Mesendoderm (in vitro differentiated cells): ENCODE measurements at regions not wholly inside any gene's neighbourhood (a gene's known extent, or its start where the extent isn't known, plus 50 kb on each side); places are given as distances from the start of the nearest gene placed in this dataset.

ENCODE experiments used
- DNase-seq: peaks from one replicate; pipeline ENCODE4 v3.0.0; 2013
- H2AK5ac ChIP-seq: 2 replicates; pipeline ENCODE4 v1.6.1; 2013; ENCODE audit warnings: low read length, inconsistent platforms
- H2BK120ac ChIP-seq: 2 replicates; pipeline ENCODE4 v1.6.1; 2013; ENCODE audit warnings: low read depth, mild to moderate bottlenecking, low read length, moderate library complexity, mixed read lengths
- H2BK15ac ChIP-seq: replicated peaks from 2 replicates; pipeline ENCODE4 v1.6.1; 2013; ENCODE audit warnings: low read depth, mild to moderate bottlenecking, moderate library complexity
- H2BK5ac ChIP-seq: 2 replicates; pipeline ENCODE4 v1.6.1; 2013; ENCODE audit warnings: low read length, inconsistent platforms
- H3K18ac ChIP-seq: 2 replicates; pipeline ENCODE4 v1.6.1; 2013; ENCODE audit warnings: mild to moderate bottlenecking, low read length, mixed read lengths
- H3K23ac ChIP-seq: one replicate; pipeline ENCODE4 v1.6.1; 2013; ENCODE audit warnings: low read length
- H3K27ac ChIP-seq: 2 replicates; pipeline ENCODE4 v1.5.1; 2013; ENCODE audit warnings: low read depth, mild to moderate bottlenecking, inconsistent platforms, low read length, moderate library complexity
- H3K27me3 ChIP-seq: 2 replicates; pipeline ENCODE4 v1.6.1; 2013; ENCODE audit warnings: low read length, control low read depth, mild to moderate bottlenecking, inconsistent platforms; ENCODE audit not compliant: insufficient read depth, poor library complexity
- H3K36me3 ChIP-seq: 2 replicates; pipeline ENCODE4 v1.6.1; 2013; ENCODE audit warnings: low read length, inconsistent platforms; ENCODE audit not compliant: control insufficient read depth, insufficient read depth
- H3K4ac ChIP-seq: one replicate; pipeline ENCODE4 v1.6.1; 2013; ENCODE audit warnings: low read depth, mild to moderate bottlenecking, low read length, moderate library complexity
- H3K4me1 ChIP-seq: 2 replicates; pipeline ENCODE4 v1.6.1; 2013; ENCODE audit warnings: low read depth, low read length, inconsistent platforms; ENCODE audit not compliant: control insufficient read depth
- H3K4me2 ChIP-seq: 2 replicates; pipeline ENCODE4 v1.6.1; 2013; ENCODE audit warnings: low read length
- H3K4me3 ChIP-seq: 2 replicates; pipeline ENCODE4 v1.5.1; 2013; ENCODE audit warnings: mild to moderate bottlenecking, low read length
- H3K56ac ChIP-seq: one replicate; pipeline ENCODE4 v1.6.1; 2013; ENCODE audit warnings: low read length
- H3K79me1 ChIP-seq: 2 replicates; pipeline ENCODE4 v1.6.1; 2013; ENCODE audit warnings: low read length, inconsistent platforms
- H3K79me2 ChIP-seq: 2 replicates; pipeline ENCODE4 v1.6.1; 2013; ENCODE audit warnings: mild to moderate bottlenecking, low read length; ENCODE audit not compliant: control insufficient read depth, insufficient read depth
- H3K9ac ChIP-seq: 2 replicates; pipeline ENCODE4 v1.6.1; 2013; ENCODE audit warnings: low read length, inconsistent platforms
- H4K5ac ChIP-seq: one replicate; pipeline ENCODE4 v1.6.1; 2013; ENCODE audit warnings: low read length
- H4K8ac ChIP-seq: one replicate; pipeline ENCODE4 v1.6.1; 2013; ENCODE audit warnings: low read depth, mild to moderate bottlenecking, control low read depth, low read length, moderate library complexity
- WGBS: extraction: QIAGEN DNeasy Blood & Tissue Kit; methylation state at CpG from one replicate; pipeline ENCODE4 v1.1.7; 2013; ENCODE audit warnings: low lambda C conversion rate, missing lambda C conversion rate; ENCODE audit not compliant: insufficient coverage; ENCODE audit errors: extremely low coverage; 5-methylcytosine and 5-hydroxymethylcytosine counted together

- Histone ChIP-seq H3K27ac (no peak overlapping the region), H3K4ac (no peak overlapping the region), H3K9ac (no peak overlapping the region), H2BK5ac (no peak overlapping the region), H2BK120ac (no peak overlapping the region), H3K4me2 (no peak overlapping the region), H3K79me1 (no peaks in the 10 kb centered on the region), H3K27me3 (no peaks in the 10 kb centered on the region), H4K8ac (no peak overlapping the region), H2BK15ac (no peak overlapping the region), H3K4me1 (no peaks in the 10 kb centered on the region), H3K56ac (no peak overlapping the region), H3K4me3 (no peak overlapping the region), H3K36me3 (no peaks in the 10 kb centered on the region), H4K5ac (no peak overlapping the region), H3K18ac (no peak overlapping the region), H3K23ac (no peak overlapping the region), H3K79me2 (no peaks in the 10 kb centered on the region), H2AK5ac (no peak overlapping the region)
- no CpG with 5 or more reads among the region's 1 CpG for WGBS
- DNase-seq = no peak
Measured at GRCh38 chr9:103617046-103617445, 477.1 kb upstream of the SMC2 start.

- Histone ChIP-seq H3K36me3 (no peaks in the 10 kb centered on the region), H4K8ac (no peak overlapping the region), H2BK5ac (no peak overlapping the region), H3K27me3 (no peaks in the 10 kb centered on the region), H2AK5ac (no peak overlapping the region), H4K5ac (no peak overlapping the region), H3K4ac (no peak overlapping the region), H2BK15ac (no peak overlapping the region), H3K18ac (no peak overlapping the region), H3K56ac (no peak overlapping the region), H3K23ac (no peak overlapping the region), H3K27ac (no peak overlapping the region), H3K9ac (no peak overlapping the region), H3K79me1 (no peaks in the 10 kb centered on the region), H3K4me2 (no peak overlapping the region), H3K79me2 (no peaks in the 10 kb centered on the region), H3K4me1 (no peaks in the 10 kb centered on the region), H3K4me3 (no peak overlapping the region), H2BK120ac (no peak overlapping the region)
- WGBS = no CpG with 5 or more reads among the region's 2 CpGs
- DNase-seq = no peak
Measured at GRCh38 chr9:103625161-103625804, 468.8 kb upstream of the SMC2 start.

DNA sequence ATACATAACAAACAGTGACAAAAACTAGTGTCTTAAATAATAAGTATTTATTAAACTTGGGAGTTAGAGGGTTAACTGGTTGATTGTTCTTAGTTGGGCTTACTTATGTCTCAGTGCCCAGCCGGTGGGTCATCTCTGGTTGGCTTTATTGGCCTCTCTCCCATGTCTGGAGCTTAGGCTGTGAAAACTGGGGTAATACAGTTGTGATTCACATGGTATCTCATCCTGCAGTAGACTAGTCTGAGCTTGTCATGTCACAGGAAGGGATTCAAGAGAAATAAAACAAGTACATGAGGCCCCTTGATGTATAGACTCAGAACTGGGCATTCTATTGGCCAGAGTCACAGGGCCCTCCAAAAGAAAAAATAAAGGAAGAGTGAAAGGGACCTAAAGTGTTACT lies 466.4 kb upstream of the SMC2 start:
- Histone ChIP-seq H3K9ac (no peak overlapping the region), H3K36me3 (no peaks in the 10 kb centered on the region), H3K23ac (no peak overlapping the region), H3K56ac (no peak overlapping the region), H3K4ac (no peak overlapping the region), H3K79me1 (no peaks in the 10 kb centered on the region), H3K27ac (no peak overlapping the region), H2AK5ac (no peak overlapping the region), H3K4me2 (no peak overlapping the region), H3K27me3 (no peaks in the 10 kb centered on the region), H4K8ac (no peak overlapping the region), H2BK15ac (no peak overlapping the region), H3K18ac (no peak overlapping the region), H4K5ac (no peak overlapping the region), H3K4me1 (no peaks in the 10 kb centered on the region), H3K4me3 (no peak overlapping the region), H2BK120ac (no peak overlapping the region), H2BK5ac (no peak overlapping the region), H3K79me2 (no peaks in the 10 kb centered on the region)
- DNase-seq = no peak
- WGBS = no CpG with 5 or more reads among the region's 1 CpG

GRCh38 chr9:103649086-103649485 lies 445.0 kb upstream of the SMC2 start:
- no peak overlapping the region for H2AK5ac ChIP-seq
- H3K79me2 ChIP-seq = no peaks in the 10 kb centered on the region
- H3K4me1 ChIP-seq = no peaks in the 10 kb centered on the region

DNA sequence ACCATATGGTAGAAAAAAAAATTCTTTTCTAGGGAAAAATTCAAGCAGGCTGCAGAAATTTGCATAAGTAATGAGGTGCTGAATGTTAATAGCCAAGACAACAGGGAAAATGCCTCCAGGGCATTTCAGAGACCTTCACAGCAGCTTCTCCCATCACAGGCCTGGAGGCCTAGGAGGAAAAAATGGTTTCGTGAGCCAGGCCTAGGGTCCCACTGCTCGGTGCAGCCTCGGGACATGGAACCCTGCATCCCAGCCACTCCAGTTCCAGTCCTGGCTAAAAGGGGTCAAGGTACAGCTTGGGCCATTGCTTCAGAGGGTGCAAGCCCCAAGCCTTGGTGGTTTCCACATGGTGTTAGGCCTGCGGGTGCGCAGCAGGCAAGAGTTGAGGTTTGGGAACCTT lies 436.0 kb upstream of the SMC2 start:
- Histone ChIP-seq H3K27me3 (no peaks in the 10 kb centered on the region), H2BK5ac (no peak overlapping the region), H2BK120ac (no peak overlapping the region), H3K23ac (no peak overlapping the region), H2AK5ac (no peak overlapping the region), H3K4me2 (no peak overlapping the region), H2BK15ac (no peak overlapping the region), H3K4ac (no peak overlapping the region), H3K18ac (no peak overlapping the region), H3K56ac (no peak overlapping the region), H3K79me1 (no peaks in the 10 kb centered on the region), H3K9ac (no peak overlapping the region), H3K4me1 (no peaks in the 10 kb centered on the region), H4K8ac (no peak overlapping the region), H3K36me3 (no peaks in the 10 kb centered on the region), H4K5ac (no peak overlapping the region), H3K4me3 (no peak overlapping the region), H3K79me2 (no peaks in the 10 kb centered on the region), H3K27ac (no peak overlapping the region)
- no peak for DNase-seq
- WGBS = no CpG with 5 or more reads among the region's 5 CpGs

More at GRCh38 chr9:103649086-103649485, 445.0 kb upstream of the SMC2 start:
- no peak overlapping the region for H4K5ac ChIP-seq
- no peak overlapping the region for H2BK15ac ChIP-seq
- H3K9ac ChIP-seq = no peak overlapping the region
- H3K79me1 ChIP-seq = no peaks in the 10 kb centered on the region
- H3K27ac ChIP-seq = no peak overlapping the region
- H2BK120ac ChIP-seq = no peak overlapping the region
- H3K56ac ChIP-seq = no peak overlapping the region
- no peak overlapping the region for H3K4me3 ChIP-seq
- no peak overlapping the region for H3K18ac ChIP-seq
- H3K36me3 ChIP-seq = no peaks in the 10 kb centered on the region
- DNase-seq = peak; percentile 56
- WGBS = no CpG with 5 or more reads among the region's 1 CpG
- no peak overlapping the region for H3K4me2 ChIP-seq
- H3K4ac ChIP-seq = no peak overlapping the region
- no peak overlapping the region for H2BK5ac ChIP-seq
- H3K27me3 ChIP-seq = no peaks in the 10 kb centered on the region
- H3K23ac ChIP-seq = no peak overlapping the region
- no peak overlapping the region for H4K8ac ChIP-seq

DNA sequence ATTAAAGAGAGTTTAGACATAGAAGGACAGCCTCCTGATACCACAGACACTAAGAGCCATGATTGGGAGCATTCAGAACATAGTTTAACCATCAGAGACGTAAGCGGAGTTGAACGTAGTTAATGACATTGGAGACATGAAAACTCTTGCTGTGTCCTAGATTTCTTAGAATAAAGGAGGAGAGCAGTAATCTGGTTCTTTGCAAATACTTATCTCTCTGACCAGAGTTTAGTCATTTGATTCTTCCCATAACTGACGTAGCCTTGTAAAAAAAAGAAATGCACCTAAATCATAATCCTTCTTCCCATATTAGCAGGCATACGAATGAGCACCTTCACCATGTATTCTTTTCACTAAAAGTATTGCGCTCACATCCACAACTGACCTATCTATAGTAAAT lies 433.3 kb upstream of the SMC2 start:
- H2AK5ac ChIP-seq = no peak overlapping the region
- no peak for DNase-seq
- H3K27ac ChIP-seq = no peak overlapping the region
- H3K79me1 ChIP-seq = no peaks in the 10 kb centered on the region
- H3K79me2 ChIP-seq = no peaks in the 10 kb centered on the region
- H3K36me3 ChIP-seq = no peaks in the 10 kb centered on the region
- no peak overlapping the region for H2BK120ac ChIP-seq
- no peak overlapping the region for H3K9ac ChIP-seq
- no peaks in the 10 kb centered on the region for H3K4me1 ChIP-seq
- H3K18ac ChIP-seq = no peak overlapping the region
- H2BK15ac ChIP-seq = no peak overlapping the region
- no peak overlapping the region for H4K5ac ChIP-seq
- no CpG with 5 or more reads among the region's 6 CpGs for WGBS
- H4K8ac ChIP-seq = no peak overlapping the region
- no peak overlapping the region for H3K4me2 ChIP-seq
- H3K56ac ChIP-seq = no peak overlapping the region
- H3K4me3 ChIP-seq = no peak overlapping the region
- H3K23ac ChIP-seq = no peak overlapping the region
- no peak overlapping the region for H2BK5ac ChIP-seq
- H3K4ac ChIP-seq = no peak overlapping the region
- no peaks in the 10 kb centered on the region for H3K27me3 ChIP-seq
